Body of pancreas (tissue), 4 donors: ENCODE measurements at regions not wholly inside any gene's neighbourhood (a gene's known extent, or its start where the extent isn't known, plus 50 kb on each side); places are given as distances from the start of the nearest gene placed in this dataset.

Experiments used
- ATAC-seq: fragments of 150-250 bp; one replicate; pipeline ENCODE4 v1.9.1; 2016
- DNase-seq, 4 donors: peaks; one replicate each; pipeline ENCODE4 v3.0.0-alpha.2; 2019
- H3K27ac ChIP-seq, 4 donors: fragments of 200-600 bp; sonication (generic); 1 replicate in 3 of 4; 2 replicates in 1 of 4; pipeline versions ENCODE4 v1.5.1 to v1.6.1; 2016 to 2019; ENCODE audit warnings: mild to moderate bottlenecking in 1 of 4, mixed read lengths in 1 of 4, moderate library complexity in 1 of 4
- H3K27me3 ChIP-seq, 2 donors: fragments of 200-600 bp; sonication (generic); one replicate each; pipeline ENCODE4 v1.6.0; 2016; ENCODE audit warnings: mild to moderate bottlenecking in 1 of 2
- H3K36me3 ChIP-seq, 2 donors: fragments of 200-600 bp; sonication (generic); replicated peaks in 1 of 2; 2 replicates each; pipeline ENCODE4 v1.5.1; 2016; ENCODE audit warnings: low read depth in 2 of 2; ENCODE audit not compliant: insufficient read depth in 1 of 2
- H3K4me1 ChIP-seq: fragments of 200-600 bp; sonication (generic); one replicate; pipeline ENCODE4 v1.6.0; 2016
- H3K4me3 ChIP-seq, 2 donors: fragments of 200-600 bp; sonication (generic); 1 replicate in 1 of 2; 2 replicates in 1 of 2; pipeline ENCODE4 v1.5.1; 2016 to 2019
- H3K9me3 ChIP-seq, 3 donors: fragments of 200-600 bp; sonication (generic); 1 replicate in 2 of 3; 2 replicates in 1 of 3; pipeline ENCODE4 v1.5.1; 2016
- CTCF ChIP-seq, 7 experiments: fragments of 450-650 bp in 4 of 7; fragments of 200-600 bp in 3 of 7; sonication (generic) in 3 of 7; IDR thresholded peaks; one replicate each; pipeline ENCODE4 v1.5.1; 2016 to 2019; ENCODE audit warnings: antibody characterized with exemption in 7 of 7
- POLR2A ChIP-seq, 3 donors: fragments of 450-650 bp; IDR thresholded peaks; one replicate each; pipeline ENCODE4 v1.6.1; 2016; ENCODE audit warnings: antibody characterized with exemption in 3 of 3, mild to moderate bottlenecking in 2 of 3
- WGBS, 2 donors: methylation state at CpG; one replicate each; pipeline ENCODE4 v1.1.5; 2017; 5-methylcytosine and 5-hydroxymethylcytosine counted together
- intact Hi-C: fragments of 100-400 bp; cut with DNase I; formaldehyde crosslinking; loops from one replicate; pipeline ENCODE4 v1.15.1; 2023

DNA sequence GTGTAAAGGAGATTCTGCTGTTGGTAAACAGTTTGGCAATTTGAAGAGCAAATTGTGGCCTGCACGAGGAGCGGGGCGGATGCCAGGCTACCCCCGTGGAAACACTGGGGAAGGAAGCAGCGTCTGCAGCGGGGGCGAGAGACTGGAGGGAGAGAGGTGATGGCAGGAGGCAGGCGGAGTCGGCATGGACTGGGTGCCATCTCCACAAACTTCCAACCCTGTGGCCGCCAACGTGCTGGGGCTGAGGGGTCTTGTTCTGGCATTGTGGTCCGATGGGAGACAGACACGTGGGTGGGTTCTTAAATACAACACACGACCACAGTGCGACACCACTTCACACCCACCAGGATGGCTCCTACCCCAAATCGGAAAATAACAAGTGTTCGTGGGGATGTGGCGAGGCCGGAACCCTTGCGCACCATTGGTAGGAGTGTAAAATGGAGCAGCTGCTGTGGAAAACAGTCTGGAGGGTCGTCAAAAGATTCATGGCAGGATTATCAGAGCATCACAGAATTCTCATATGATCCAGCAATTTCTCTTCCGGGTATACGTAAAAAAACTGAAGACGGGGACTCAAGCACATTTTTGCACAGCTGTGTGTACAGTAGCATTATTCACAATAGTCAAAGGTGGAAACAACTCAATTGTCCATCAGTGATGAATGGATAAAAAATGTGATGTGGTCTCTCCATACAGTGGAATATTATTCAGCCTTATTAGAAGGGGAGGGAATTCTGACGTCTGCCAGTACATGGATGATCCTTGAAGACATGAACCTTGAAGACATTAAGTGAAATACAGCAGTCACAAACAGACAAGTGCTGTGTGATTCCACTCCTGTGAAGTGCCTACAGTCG, 82.4 kb upstream of the HPCAL1 start:
- no peaks in the 10 kb centered on the region for H3K27me3 ChIP-seq
- no peak overlapping the region for H3K4me3 ChIP-seq
- no peaks in the 10 kb centered on the region for H3K9me3 ChIP-seq
- H3K4me1 ChIP-seq: no peaks in the 10 kb centered on the region
- 82 to 84% methylated on average over 26 of the region's 26 CpGs for WGBS, 2 donors
- intact Hi-C loops: no loop called here
- no peaks in the 10 kb centered on the region for H3K36me3 ChIP-seq
- no peak for TF ChIP-seq CTCF (IDR thresholded peaks at IDR 0.05)
- TF ChIP-seq POLR2A (IDR thresholded peaks at IDR 0.05): no peak
- DNase-seq (no peak), ATAC-seq (no peak)
- no peak overlapping the region for H3K27ac ChIP-seq

- WGBS, 2 donors: 53 to 64% methylated on average over 9 of the region's 9 CpGs
- H3K36me3 ChIP-seq: no peaks in the 10 kb centered on the region
- no peaks in the 10 kb centered on the region for H3K27me3 ChIP-seq
- DNase-seq (no peak), ATAC-seq (no peak)
- no peak overlapping the region for H3K4me3 ChIP-seq
- no peak overlapping the region for H3K27ac ChIP-seq
- intact Hi-C loops: no loop called here
- TF ChIP-seq POLR2A (IDR thresholded peaks at IDR 0.05) (no peak), CTCF (IDR thresholded peaks at IDR 0.05) (no peak)
- H3K4me1 ChIP-seq: no peaks in the 10 kb centered on the region
- no peaks in the 10 kb centered on the region for H3K9me3 ChIP-seq
Observed at GRCh38 chr2:10220902-10221391, 81.8 kb upstream of the HPCAL1 start.

DNA sequence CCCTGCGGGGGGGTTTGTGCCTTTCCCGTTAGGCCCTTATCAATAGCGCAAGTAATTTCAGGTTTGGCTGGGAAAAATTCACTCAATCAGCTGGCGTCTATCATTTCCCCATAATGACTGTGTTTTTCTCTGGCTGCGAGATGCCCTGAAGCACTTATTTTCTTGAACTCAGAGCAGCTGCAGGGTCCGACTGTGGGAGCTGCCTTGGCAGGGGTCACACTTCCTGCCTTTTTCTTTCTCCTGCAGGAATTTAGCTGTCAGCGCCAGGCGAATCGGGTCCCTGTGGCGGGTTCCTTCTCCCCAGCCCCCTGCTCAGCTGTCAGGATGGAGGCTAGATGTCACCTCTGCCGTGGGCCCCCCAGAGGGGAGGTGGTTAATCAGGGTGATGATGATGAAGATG, 81.3 kb upstream of the HPCAL1 start:
- 52 to 70% methylated on average over 10 to 11 of the region's 11 CpGs for WGBS, 2 donors
- Histone ChIP-seq H3K27ac (no peak overlapping the region), H3K9me3 (no peaks in the 10 kb centered on the region), H3K4me3 (no peak overlapping the region), H3K36me3 (no peaks in the 10 kb centered on the region), H3K27me3 (no peaks in the 10 kb centered on the region), H3K4me1 (no peaks in the 10 kb centered on the region)
- DNase-seq (no peak), ATAC-seq (no peak)
- TF ChIP-seq CTCF (IDR thresholded peaks at IDR 0.05): no peak
- TF ChIP-seq POLR2A (IDR thresholded peaks at IDR 0.05): no peak
- intact Hi-C loops: no loop called here

- no peak overlapping the region for H3K4me3 ChIP-seq
- peaks cover 5% of the 10 kb centered on the region for H3K4me1 ChIP-seq
- H3K9me3 ChIP-seq: no peaks in the 10 kb centered on the region
- no peaks in the 10 kb centered on the region for H3K36me3 ChIP-seq
- no peaks in the 10 kb centered on the region for H3K27me3 ChIP-seq
- WGBS, 2 donors: 73 to 74% methylated on average over 19 of the region's 19 CpGs
- no peak overlapping the region for H3K27ac ChIP-seq
- intact Hi-C loops: no loop called here
- no peak for TF ChIP-seq CTCF (IDR thresholded peaks at IDR 0.05)
- TF ChIP-seq POLR2A (IDR thresholded peaks at IDR 0.05): no peak
- DNase-seq (no peak), ATAC-seq (no peak)
Observed at GRCh38 chr2:10221976-10222870, 80.5 kb upstream of the HPCAL1 start.
